SHP77 (cell line): ENCODE measurements at regions not wholly inside any gene's neighbourhood (a gene's known extent, or its start where the extent isn't known, plus 50 kb on each side); places are given as distances from the start of the nearest gene placed in this dataset.
"Not testable (repeated sequence)": the region's sequence is repeated elsewhere in the genome, so short reads cannot be mapped to it uniquely, and the experiment has no call there.

Source experiments
- DNase-seq, 2 experiments: peaks; one replicate each; lab custom pipeline; 2025; lab: John Stamatoyannopoulos, UW

- DNase-seq: no peak
Observed at GRCh38 chr22:35138521-35138920, 72.6 kb downstream of the ISX start.

GRCh38 chr22:35140879-35141745, 75.2 kb downstream of the ISX start:
- no peak for DNase-seq

GRCh38 chr22:35148381-35148780, 82.4 kb downstream of the ISX start:
- no peak for DNase-seq

GRCh38 chr22:35148866-35149548, 83.0 kb downstream of the ISX start:
- DNase-seq: no peak

- peak; percentile 25 to 32 for DNase-seq
Observed at GRCh38 chr22:35150183-35151107, 84.5 kb downstream of the ISX start.

- no peak for DNase-seq
Observed at GRCh38 chr22:35152316-35152715, 86.4 kb downstream of the ISX start.

- peak; percentile 55 to 61 for DNase-seq
Observed at GRCh38 chr22:35154937-35155387, 89.0 kb downstream of the ISX start.

GRCh38 chr22:35155403-35156025, 89.6 kb downstream of the ISX start:
- no peak for DNase-seq

GRCh38 chr22:35156945-35157344, 91.0 kb downstream of the ISX start:
- DNase-seq: no peak

- DNase-seq: no peak
Observed at GRCh38 chr22:35158336-35158735, 92.4 kb downstream of the ISX start.

GRCh38 chr22:35159343-35159742, 93.4 kb downstream of the ISX start:
- DNase-seq: no peak

- no peak for DNase-seq
Observed at GRCh38 chr22:35160268-35160667, 94.3 kb downstream of the ISX start.

- not testable (repeated sequence) for DNase-seq
Observed at GRCh38 chr22:35165896-35166295, 91.4 kb upstream of the HMGXB4 start.

GRCh38 chr22:35170716-35171697, 86.3 kb upstream of the HMGXB4 start:
- no peak for DNase-seq

- DNase-seq: no peak
Observed at GRCh38 chr22:35172442-35172841, 84.9 kb upstream of the HMGXB4 start.

- no peak for DNase-seq
Observed at GRCh38 chr22:35173655-35174054, 83.6 kb upstream of the HMGXB4 start.

- DNase-seq: no peak
Observed at GRCh38 chr22:35174401-35175038, 82.8 kb upstream of the HMGXB4 start.

- DNase-seq: no peak
Observed at GRCh38 chr22:35175392-35175791, 81.9 kb upstream of the HMGXB4 start.

GRCh38 chr22:35177811-35178210, 79.5 kb upstream of the HMGXB4 start:
- no peak for DNase-seq

- DNase-seq: no peak
Observed at GRCh38 chr22:35178446-35178845, 78.8 kb upstream of the HMGXB4 start.
